ENCODE measurements at regions not wholly inside any gene's neighbourhood (a gene's known extent, or its start where the extent isn't known, plus 50 kb on each side); places are given as distances from the start of the nearest gene placed in this dataset.

DNA sequence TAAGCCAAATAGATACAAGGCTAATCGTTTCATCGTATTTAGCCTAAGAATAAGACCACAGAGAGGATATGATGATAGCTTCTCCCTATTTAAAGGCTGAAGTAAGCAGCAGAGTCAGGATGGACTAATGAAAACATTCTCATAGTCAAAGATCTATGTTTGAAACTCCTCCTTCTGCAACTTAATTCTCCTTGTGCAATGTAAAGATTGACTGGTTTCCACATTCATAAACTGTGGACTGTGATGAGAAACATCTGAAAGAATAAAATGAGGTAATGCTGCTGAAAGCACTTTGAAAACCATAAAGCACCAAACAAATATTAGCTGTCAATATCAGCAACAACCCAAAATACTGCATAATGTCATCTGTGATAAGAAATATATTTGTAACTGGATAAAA lies 361.9 kb downstream of the CSNK1G3 start:
- TF ChIP-seq CTCF (IDR thresholded peaks at IDR 0.05): no peak
- TF ChIP-seq POLR2A (IDR thresholded peaks at IDR 0.05): no peak
